Keratinocyte (primary cell): ENCODE measurements at regions not wholly inside any gene's neighbourhood (a gene's known extent, or its start where the extent isn't known, plus 50 kb on each side); places are given as distances from the start of the nearest gene placed in this dataset.

ENCODE experiments used
- DNase-seq: peaks from one replicate; pipeline ENCODE4 v3.0.0-alpha.2; 2011; ENCODE audit warnings: low read depth, missing footprints, low spot score
- FAIRE-seq: peaks from 2 replicates; lab custom pipeline; 2011; peaks lifted over from hg19 to GRCh38; lab: Jason Lieb, UNC
- H2AFZ ChIP-seq: 2 replicates; pipeline ENCODE4 v1.6.0; 2012; ENCODE audit warnings: low read length, control low read depth, inconsistent platforms; ENCODE audit not compliant: control insufficient read depth
- H3K27ac ChIP-seq: 2 replicates; pipeline ENCODE4 v1.5.1; 2011; ENCODE audit warnings: low read length; ENCODE audit not compliant: control insufficient read depth, insufficient read depth
- H3K27me3 ChIP-seq: 3 replicates; pipeline ENCODE4 v1.6.0; 2011; ENCODE audit warnings: low read length; ENCODE audit not compliant: control insufficient read depth, insufficient read depth; ENCODE audit errors: extremely low read depth
- H3K36me3 ChIP-seq, 2 experiments: 2 replicates in 1 of 2; 3 replicates in 1 of 2; pipeline ENCODE4 v1.5.1; 2011; ENCODE audit warnings: low read length in 2 of 2, mild to moderate bottlenecking in 1 of 2; ENCODE audit not compliant: control insufficient read depth in 2 of 2, insufficient read depth in 2 of 2; ENCODE audit errors: extremely low read depth in 1 of 2
- H3K4me1 ChIP-seq: 3 replicates; pipeline ENCODE4 v1.5.1; 2011; ENCODE audit warnings: low read length; ENCODE audit not compliant: control insufficient read depth, insufficient read depth; ENCODE audit errors: extremely low read depth
- H3K4me2 ChIP-seq: 3 replicates; pipeline ENCODE4 v1.6.0; 2011; ENCODE audit warnings: low read depth, low read length; ENCODE audit not compliant: control insufficient read depth, insufficient read depth; ENCODE audit errors: extremely low read depth
- H3K4me3 ChIP-seq, 3 experiments: fragments of 200-600 bp in 1 of 3; sonication (generic) in 1 of 3; 2 replicates in 2 of 3; 3 replicates in 1 of 3; pipeline ENCODE4 v1.5.1; 2011 to 2016; ENCODE audit warnings: low read length in 3 of 3, mild to moderate bottlenecking in 3 of 3, control low read depth in 2 of 3, inconsistent platforms in 1 of 3, low read depth in 1 of 3, mixed read lengths in 1 of 3, mixed run types in 1 of 3, moderate library complexity in 1 of 3; ENCODE audit not compliant: control insufficient read depth in 2 of 3, insufficient read depth in 2 of 3; ENCODE audit errors: extremely low read depth in 1 of 3
- H3K79me2 ChIP-seq: 2 replicates; pipeline ENCODE4 v1.6.0; 2012; ENCODE audit warnings: low read length; ENCODE audit not compliant: control insufficient read depth, insufficient read depth
- H3K9ac ChIP-seq: 3 replicates; pipeline ENCODE4 v1.6.0; 2011; ENCODE audit warnings: low read length; ENCODE audit not compliant: control insufficient read depth, insufficient read depth; ENCODE audit errors: extremely low read depth
- H3K9me1 ChIP-seq: 3 replicates; pipeline ENCODE4 v1.6.0; 2011; ENCODE audit warnings: low read length; ENCODE audit not compliant: control insufficient read depth, insufficient read depth; ENCODE audit errors: extremely low read depth
- H3K9me3 ChIP-seq: 2 replicates; pipeline ENCODE4 v1.5.1; 2012; ENCODE audit warnings: low read depth, low read length; ENCODE audit not compliant: control insufficient read depth
- H4K20me1 ChIP-seq: 3 replicates; pipeline ENCODE4 v1.6.0; 2011; ENCODE audit warnings: low read length; ENCODE audit not compliant: control insufficient read depth, insufficient read depth; ENCODE audit errors: extremely low read depth
- CTCF ChIP-seq, 3 experiments: IDR thresholded peaks in 1 of 3; conservative IDR thresholded peaks in 1 of 3; optimal IDR thresholded peaks in 1 of 3; 2 replicates in 2 of 3; 3 replicates in 1 of 3; pipeline versions ENCODE3 to v1.5.1; 2011; ENCODE audit warnings: low read length in 3 of 3, mild to moderate bottlenecking in 3 of 3, moderate library complexity in 2 of 3, control low read depth in 1 of 3, inconsistent platforms in 1 of 3; ENCODE audit not compliant: insufficient read depth in 2 of 3; ENCODE audit errors: extremely low read depth in 1 of 3
- EZH2 ChIP-seq: IDR thresholded peaks from one replicate; pipeline ENCODE4 v1.6.1; 2012; ENCODE audit warnings: inconsistent platforms, mild to moderate bottlenecking, low read length, moderate library complexity
- dilution Hi-C: fragments of 300-500 bp; cut with MboI; formaldehyde crosslinking; loops from one replicate; pipeline ENCODE4 v1.7.0; 2020; ENCODE audit warnings: low sequenced_read_pairs; ENCODE audit not compliant: extremely low pct_ligation_motif_present

GRCh38 chr13:82196087-82196486 lies 1686.2 kb downstream of the SLITRK1 start:
- H3K4me3 ChIP-seq: no peak overlapping the region
- H3K4me2 ChIP-seq: no peak overlapping the region
- no peaks in the 10 kb centered on the region for H3K9me3 ChIP-seq
- DNase-seq: no peak
- dilution Hi-C loops: no loop called here
- TF ChIP-seq EZH2 (no peak), CTCF (optimal IDR thresholded peaks at IDR 0.05 in 1 of 3, IDR thresholded peaks at IDR 0.05 in 1 of 3, conservative IDR thresholded peaks at IDR 0.05 in 1 of 3; ENCODE audit: extremely low read depth in 1 of 3, insufficient read depth in 2 of 3, low read length in 3 of 3) (no peak)
- no peaks in the 10 kb centered on the region for H3K36me3 ChIP-seq
- H3K27me3 ChIP-seq: no peaks in the 10 kb centered on the region
- H2AFZ ChIP-seq: no peak overlapping the region
- no peak for FAIRE-seq
- no peaks in the 10 kb centered on the region for H3K4me1 ChIP-seq
- no peak overlapping the region for H3K9ac ChIP-seq
- H3K27ac ChIP-seq: no peak overlapping the region
- no peaks in the 10 kb centered on the region for H3K79me2 ChIP-seq
- H4K20me1 ChIP-seq: no peaks in the 10 kb centered on the region
- no peaks in the 10 kb centered on the region for H3K9me1 ChIP-seq

GRCh38 chr13:82187227-82187626 lies 1695.0 kb downstream of the SLITRK1 start:
- no peak for FAIRE-seq

More at GRCh38 chr13:82187227-82187626, 1695.0 kb downstream of the SLITRK1 start:
- TF ChIP-seq CTCF (optimal IDR thresholded peaks at IDR 0.05 in 1 of 3, IDR thresholded peaks at IDR 0.05 in 1 of 3, conservative IDR thresholded peaks at IDR 0.05 in 1 of 3; ENCODE audit: extremely low read depth in 1 of 3, insufficient read depth in 2 of 3, low read length in 3 of 3): no peak
- no peak for TF ChIP-seq EZH2
- Histone ChIP-seq H3K27me3 (no peaks in the 10 kb centered on the region), H3K9ac (no peak overlapping the region), H3K9me3 (no peaks in the 10 kb centered on the region), H3K27ac (no peak overlapping the region), H3K79me2 (no peaks in the 10 kb centered on the region), H3K9me1 (no peaks in the 10 kb centered on the region), H2AFZ (no peak overlapping the region), H3K36me3 (no peaks in the 10 kb centered on the region), H4K20me1 (no peaks in the 10 kb centered on the region), H3K4me2 (no peak overlapping the region), H3K4me3 (no peak overlapping the region), H3K4me1 (no peaks in the 10 kb centered on the region)
- no peak for DNase-seq
- dilution Hi-C loops: no loop called here
